ENCODE measurements at regions not wholly inside any gene's neighbourhood (a gene's known extent, or its start where the extent isn't known, plus 50 kb on each side); places are given as distances from the start of the nearest gene placed in this dataset.

- no peak for TF ChIP-seq CTCF (IDR thresholded peaks at IDR 0.05)
- TF ChIP-seq POLR2AphosphoS5 (IDR thresholded peaks at IDR 0.05) = no peak
- no peak for TF ChIP-seq POLR2A (IDR thresholded peaks at IDR 0.05)
- TF ChIP-seq EP300 (IDR thresholded peaks at IDR 0.05) = no peak
- WGBS = 84% methylated on average over 12 of the region's 12 CpGs
- no peaks in the 10 kb centered on the region for H3K36me3 ChIP-seq
- H3K4me3 ChIP-seq = no peak overlapping the region
- no peak overlapping the region for H3K27ac ChIP-seq
- peaks cover 6% of the 10 kb centered on the region for H3K27me3 ChIP-seq
- DNase-seq (ENCODE audit: low spot score in 2 of 2) = no peak
- H3K9me3 ChIP-seq = no peaks in the 10 kb centered on the region
- H3K4me1 ChIP-seq = no peaks in the 10 kb centered on the region
Measured at GRCh38 chr7:156166692-156167416, 354.6 kb upstream of the SHH start.

- 100% methylated on average over 3 of the region's 3 CpGs for WGBS
- H3K27ac ChIP-seq = no peak overlapping the region
- H3K36me3 ChIP-seq = no peaks in the 10 kb centered on the region
- DNase-seq (ENCODE audit: low spot score in 2 of 2) = no peak
- H3K4me1 ChIP-seq = no peaks in the 10 kb centered on the region
- no peaks in the 10 kb centered on the region for H3K9me3 ChIP-seq
- TF ChIP-seq POLR2A (IDR thresholded peaks at IDR 0.05) (no peak), EP300 (IDR thresholded peaks at IDR 0.05) (no peak), POLR2AphosphoS5 (IDR thresholded peaks at IDR 0.05) (no peak), CTCF (IDR thresholded peaks at IDR 0.05) (no peak)
- no peak overlapping the region for H3K4me3 ChIP-seq
- H3K27me3 ChIP-seq = peaks cover 6% of the 10 kb centered on the region
Measured at GRCh38 chr7:156163747-156164146, 351.5 kb upstream of the SHH start.

DNA sequence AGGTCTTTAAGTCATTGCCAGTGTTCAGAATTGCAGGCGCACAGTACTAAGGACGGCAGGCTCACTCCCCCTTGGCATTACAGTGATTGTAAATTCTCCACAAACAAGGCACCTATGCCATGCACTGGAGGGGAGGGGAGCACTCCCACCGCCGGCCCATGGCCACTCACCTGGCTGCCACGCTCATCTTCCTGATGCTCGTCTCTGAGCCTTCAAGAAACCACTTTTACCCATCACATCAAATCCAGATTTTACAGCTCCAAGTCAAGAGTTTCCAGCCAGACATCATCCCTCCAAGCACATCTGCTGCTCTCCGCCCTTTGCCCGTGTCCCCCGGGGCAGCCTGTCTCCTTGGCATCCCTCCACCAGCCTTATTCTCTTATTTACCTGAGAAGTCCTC, 350.2 kb upstream of the SHH start:
- 63% methylated on average over 9 of the region's 9 CpGs for WGBS
- TF ChIP-seq POLR2A (IDR thresholded peaks at IDR 0.05) = no peak
- TF ChIP-seq CTCF (IDR thresholded peaks at IDR 0.05) = no peak
- no peak for TF ChIP-seq POLR2AphosphoS5 (IDR thresholded peaks at IDR 0.05)
- no peak for TF ChIP-seq EP300 (IDR thresholded peaks at IDR 0.05)
- Histone ChIP-seq H3K9me3 (no peaks in the 10 kb centered on the region), H3K27me3 (peaks cover 6% of the 10 kb centered on the region), H3K4me3 (no peak overlapping the region), H3K27ac (no peak overlapping the region), H3K4me1 (no peaks in the 10 kb centered on the region), H3K36me3 (no peaks in the 10 kb centered on the region)
- no peak for DNase-seq (ENCODE audit: low spot score in 2 of 2)

DNA sequence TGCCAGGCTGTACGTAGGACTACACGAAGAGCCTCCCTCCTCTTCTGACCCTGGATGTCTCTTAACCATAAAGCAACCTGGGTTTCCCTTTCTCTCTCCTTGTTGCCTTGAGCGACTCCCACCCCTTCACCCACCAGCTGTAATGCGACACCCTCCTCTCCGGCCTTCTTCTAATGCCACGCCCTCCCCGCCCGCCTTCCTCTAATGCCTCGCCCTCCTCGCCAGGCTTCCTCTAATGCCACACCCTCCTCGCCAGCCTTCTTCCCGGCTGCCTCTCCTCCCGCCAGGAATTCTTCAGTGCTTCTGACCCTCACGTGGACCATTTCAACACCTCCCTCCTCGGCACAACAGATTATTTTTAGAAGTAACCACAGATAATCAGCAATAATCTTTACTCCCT, 348.5 kb upstream of the SHH start:
- WGBS = 30% methylated on average over 15 of the region's 15 CpGs
- H3K4me3 ChIP-seq = no peak overlapping the region

DNA sequence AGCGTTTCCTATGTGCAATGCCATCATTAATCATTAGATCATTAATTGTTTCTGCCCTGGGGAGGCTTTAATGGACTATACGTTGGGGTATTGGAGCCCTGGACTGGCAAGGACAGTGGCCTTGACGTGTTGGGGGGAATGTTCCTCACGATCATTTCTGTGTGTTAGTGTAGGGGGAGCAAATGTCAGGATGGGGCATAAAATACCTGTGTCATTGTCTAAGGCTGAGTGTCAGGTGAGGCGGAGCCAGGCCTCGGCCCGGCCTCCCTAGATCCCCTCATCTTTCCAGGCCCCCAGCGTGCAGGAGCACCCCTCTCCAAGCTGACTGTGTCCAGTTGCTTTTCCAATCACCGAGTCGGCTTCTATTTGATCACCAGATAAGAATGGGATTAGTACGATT, 346.4 kb upstream of the SHH start:
- H3K4me1 ChIP-seq = no peaks in the 10 kb centered on the region
- TF ChIP-seq POLR2AphosphoS5 (IDR thresholded peaks at IDR 0.05) = no peak
- TF ChIP-seq EP300 (IDR thresholded peaks at IDR 0.05) = no peak
- no peak for TF ChIP-seq POLR2A (IDR thresholded peaks at IDR 0.05)
- TF ChIP-seq CTCF (IDR thresholded peaks at IDR 0.05) = no peak
- DNase-seq (ENCODE audit: low spot score in 2 of 2) = no peak
- no peaks in the 10 kb centered on the region for H3K36me3 ChIP-seq
- H3K4me3 ChIP-seq = no peak overlapping the region
- whole genome bisulfite sequencing = 88% methylated on average over 11 of the region's 11 CpGs
- peaks cover 4% of the 10 kb centered on the region for H3K27me3 ChIP-seq
- no peak overlapping the region for H3K27ac ChIP-seq
- no peaks in the 10 kb centered on the region for H3K9me3 ChIP-seq

More for the DNA sequence above, 348.5 kb upstream of the SHH start:
- Histone ChIP-seq H3K36me3 (no peaks in the 10 kb centered on the region), H3K27ac (no peak overlapping the region), H3K4me1 (no peaks in the 10 kb centered on the region), H3K27me3 (peaks cover 6% of the 10 kb centered on the region), H3K9me3 (no peaks in the 10 kb centered on the region)
- TF ChIP-seq POLR2A (IDR thresholded peaks at IDR 0.05) = no peak
- no peak for TF ChIP-seq EP300 (IDR thresholded peaks at IDR 0.05)
- TF ChIP-seq POLR2AphosphoS5 (IDR thresholded peaks at IDR 0.05) = no peak
- TF ChIP-seq CTCF (IDR thresholded peaks at IDR 0.05) = no peak
- no peak for DNase-seq (ENCODE audit: low spot score in 2 of 2)

Measured in suprapubic skin (tissue), 4 donors.